Forelimb muscle (tissue), 1 donor: ENCODE measurements at regions not wholly inside any gene's neighbourhood (a gene's known extent, or its start where the extent isn't known, plus 50 kb on each side); places are given as distances from the start of the nearest gene placed in this dataset.

Source experiments
- DNase-seq: peaks from one replicate; pipeline ENCODE4 v3.0.0-alpha.2; 2013; ENCODE audit warnings: low read depth

- DNase-seq, result no peak
These were observed 1262.4 kb upstream of the PCDH20 start for GRCh38 chr13:62678039-62678438.

DNA sequence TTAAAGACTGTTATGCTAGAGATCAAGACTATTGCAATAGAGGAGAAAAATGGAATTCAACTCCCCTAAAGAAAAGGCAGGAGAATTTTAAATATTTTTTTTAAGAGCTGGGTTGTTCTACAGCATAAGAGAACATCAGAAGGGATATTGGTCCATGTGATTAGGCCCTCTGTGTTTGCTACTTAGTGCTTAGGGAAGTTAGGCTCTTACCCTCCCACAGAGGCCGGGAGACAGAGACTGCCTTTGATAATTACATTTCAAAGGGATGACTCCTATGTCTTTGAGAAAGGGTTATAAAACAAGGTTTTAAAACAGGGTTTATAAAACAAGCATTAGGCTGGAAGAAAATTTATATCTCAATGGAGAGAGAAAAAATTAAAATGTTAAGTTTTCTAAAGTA, 1248.1 kb upstream of the PCDH20 start:
- no peak for DNase-seq

DNA sequence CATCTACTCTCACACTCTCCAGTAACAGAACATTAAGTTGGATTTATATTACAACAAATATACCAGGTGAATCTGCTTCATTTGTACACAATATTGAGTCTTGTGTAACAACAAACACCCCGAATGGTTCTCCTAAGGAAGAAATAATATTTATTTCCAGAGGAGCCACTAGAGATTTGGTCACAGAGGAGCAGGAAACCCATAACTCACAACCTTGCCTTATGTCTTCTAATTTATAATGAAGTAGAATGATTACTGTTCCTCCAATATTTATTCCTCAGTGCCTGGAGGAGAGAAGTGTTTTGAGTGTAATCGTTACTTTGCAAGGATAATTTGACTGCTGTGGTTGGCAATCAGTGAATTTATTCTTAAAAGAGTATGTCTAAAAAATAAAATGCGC, 1243.7 kb upstream of the PCDH20 start:
- DNase-seq, result no peak

- DNase-seq, result no peak
These were observed 1237.7 kb upstream of the PCDH20 start for GRCh38 chr13:62653371-62653770.

DNA sequence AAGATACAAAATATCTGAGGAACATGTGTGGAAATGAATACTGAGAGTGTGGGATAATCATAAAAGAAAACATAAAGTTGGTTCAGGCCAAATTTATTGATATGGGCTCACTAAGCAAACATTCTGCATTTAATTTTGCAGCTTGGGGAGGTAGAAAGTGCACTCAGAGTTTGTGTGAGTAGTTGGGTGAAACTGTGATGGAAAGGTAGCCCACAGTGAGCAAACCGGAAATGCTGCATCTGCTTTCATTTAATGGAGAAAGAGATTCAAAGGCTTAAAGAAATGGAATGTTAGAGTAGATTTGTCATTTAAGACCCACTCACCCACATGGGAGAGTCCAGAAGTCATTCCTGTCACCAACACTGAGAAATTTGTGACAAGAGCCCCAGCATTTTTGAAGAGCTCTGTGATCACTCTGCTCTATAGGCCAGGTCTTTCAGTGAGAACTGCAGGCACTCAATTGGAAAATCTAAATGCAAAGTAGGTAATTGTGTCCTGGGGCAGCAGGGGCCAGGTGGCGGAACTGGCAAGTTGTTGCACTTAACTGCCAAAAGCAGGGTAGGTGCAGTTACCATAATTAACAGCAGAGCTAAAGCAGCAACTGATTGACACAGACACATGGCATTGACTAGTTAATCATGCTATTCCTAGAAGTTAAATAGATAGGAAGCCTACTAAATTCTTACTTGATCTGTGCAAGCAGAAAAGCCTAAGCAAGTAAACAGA, 1228.3 kb upstream of the PCDH20 start:
- no peak for DNase-seq

GRCh38 chr13:62643007-62643483, 1227.4 kb upstream of the PCDH20 start:
- no peak for DNase-seq

- DNase-seq, result no peak
These were observed 1219.5 kb upstream of the PCDH20 start for GRCh38 chr13:62635161-62635560.

- no peak for DNase-seq
These were observed 1217.8 kb upstream of the PCDH20 start for GRCh38 chr13:62633448-62633847.

GRCh38 chr13:62631619-62632018, 1216.0 kb upstream of the PCDH20 start:
- DNase-seq, result no peak

- DNase-seq, result no peak
These were observed 1215.5 kb upstream of the PCDH20 start for GRCh38 chr13:62631124-62631523.

DNA sequence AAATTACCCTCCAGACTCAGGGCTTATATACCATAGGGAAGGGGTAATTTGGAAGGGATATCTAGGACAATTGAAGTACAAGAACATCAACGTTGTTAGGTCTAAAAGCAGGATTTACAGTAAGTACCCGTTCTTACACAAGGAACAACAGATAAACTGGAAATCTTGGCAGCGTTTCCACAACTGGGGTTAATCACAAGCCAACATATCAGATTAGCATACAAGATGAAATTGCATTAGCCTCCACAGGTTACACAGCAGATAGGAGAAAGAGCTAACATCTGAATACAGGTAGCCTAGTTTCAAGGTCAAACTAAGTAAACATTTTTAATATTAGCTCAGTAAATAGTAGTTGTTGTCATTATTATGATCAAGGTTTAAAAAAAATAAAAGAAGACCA, 1214.0 kb upstream of the PCDH20 start:
- no peak for DNase-seq

- no peak for DNase-seq
These were observed 1211.6 kb upstream of the PCDH20 start for GRCh38 chr13:62627226-62627625.

GRCh38 chr13:62626771-62627170, 1211.1 kb upstream of the PCDH20 start:
- DNase-seq, result no peak

- no peak for DNase-seq
These were observed 1209.7 kb upstream of the PCDH20 start for GRCh38 chr13:62625214-62625881.

- DNase-seq, result no peak
These were observed 1198.2 kb upstream of the PCDH20 start for GRCh38 chr13:62613819-62614218.

GRCh38 chr13:62611343-62611742, 1195.7 kb upstream of the PCDH20 start:
- DNase-seq, result no peak

- no peak for DNase-seq
These were observed 1183.1 kb upstream of the PCDH20 start for GRCh38 chr13:62598708-62599107.

DNA sequence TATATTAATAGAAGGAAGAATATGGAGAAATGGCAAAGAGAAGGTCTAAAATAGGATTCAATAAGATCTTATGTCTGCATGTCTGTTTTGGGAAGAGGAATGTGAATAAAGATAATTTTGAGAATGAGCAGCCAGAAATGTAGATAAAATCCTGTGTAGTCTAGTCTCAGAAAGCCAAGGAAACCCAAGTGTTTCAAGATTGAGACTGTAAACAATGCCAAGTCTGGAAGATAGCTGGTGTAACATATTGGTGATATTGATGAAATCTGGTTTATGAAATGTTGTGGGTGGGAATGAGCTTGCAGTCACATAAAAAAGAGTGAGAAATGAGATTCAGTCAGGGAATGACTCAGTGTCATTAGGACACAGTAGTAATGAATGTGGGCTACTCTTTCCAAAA, 1180.3 kb upstream of the PCDH20 start:
- no peak for DNase-seq

DNA sequence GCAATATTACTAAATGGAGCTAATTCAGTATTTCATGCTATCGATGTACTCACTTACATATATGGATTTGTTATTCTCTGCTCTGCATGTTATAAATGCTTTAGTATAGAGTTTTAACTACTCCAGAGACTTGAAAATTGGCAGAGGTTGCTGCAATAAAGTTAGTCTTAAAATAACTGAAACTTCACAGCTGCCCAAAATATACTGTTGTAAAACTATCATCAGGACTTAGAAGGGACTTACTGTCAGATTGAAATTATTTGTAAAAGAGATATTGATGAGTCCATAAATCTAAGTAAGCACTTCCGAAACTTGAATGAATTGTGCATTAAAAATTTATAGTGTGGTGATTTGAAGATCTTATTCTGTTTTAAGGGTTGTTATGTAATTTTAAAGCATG, 1178.2 kb upstream of the PCDH20 start:
- no peak for DNase-seq

DNA sequence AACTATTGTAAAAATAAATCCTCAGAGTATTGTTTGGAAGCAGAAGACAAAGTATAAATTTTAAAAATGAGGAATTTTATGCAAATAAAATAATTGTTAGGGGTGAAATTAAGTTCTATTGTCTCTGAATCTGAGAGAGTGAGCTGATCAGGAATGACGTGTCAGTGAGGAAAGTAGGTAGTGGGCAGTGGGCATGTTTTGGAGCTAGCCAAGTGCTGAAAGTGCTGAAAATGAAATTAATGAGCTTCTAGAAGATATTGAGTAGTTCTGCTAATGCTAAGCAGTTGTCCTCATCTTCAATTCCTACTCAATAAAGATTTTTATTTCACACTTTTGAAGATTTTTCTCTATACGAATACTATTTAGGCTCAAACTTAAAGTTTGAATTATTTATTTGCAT, 1167.8 kb upstream of the PCDH20 start:
- no peak for DNase-seq

DNA sequence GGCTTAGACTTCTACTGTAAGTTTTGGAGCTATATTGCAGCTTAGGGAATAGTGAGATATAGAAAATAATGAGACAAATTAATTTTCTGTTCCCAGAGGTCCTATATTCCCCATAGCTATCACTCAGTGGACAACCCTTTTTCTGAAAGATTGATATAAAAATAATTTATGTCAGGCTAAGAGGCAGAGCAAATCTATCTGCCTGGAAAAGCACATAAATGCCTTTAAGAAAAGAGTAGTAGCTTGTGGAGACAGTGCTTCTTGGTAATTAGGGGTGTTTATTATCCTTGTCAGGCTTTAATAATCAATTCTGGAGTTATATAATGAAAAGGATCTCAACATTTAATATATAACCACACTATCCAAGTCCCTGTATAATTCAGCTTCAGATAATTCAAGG, 1162.8 kb upstream of the PCDH20 start:
- no peak for DNase-seq

GRCh38 chr13:62564770-62565169, 1149.1 kb upstream of the PCDH20 start:
- DNase-seq, result no peak

DNA sequence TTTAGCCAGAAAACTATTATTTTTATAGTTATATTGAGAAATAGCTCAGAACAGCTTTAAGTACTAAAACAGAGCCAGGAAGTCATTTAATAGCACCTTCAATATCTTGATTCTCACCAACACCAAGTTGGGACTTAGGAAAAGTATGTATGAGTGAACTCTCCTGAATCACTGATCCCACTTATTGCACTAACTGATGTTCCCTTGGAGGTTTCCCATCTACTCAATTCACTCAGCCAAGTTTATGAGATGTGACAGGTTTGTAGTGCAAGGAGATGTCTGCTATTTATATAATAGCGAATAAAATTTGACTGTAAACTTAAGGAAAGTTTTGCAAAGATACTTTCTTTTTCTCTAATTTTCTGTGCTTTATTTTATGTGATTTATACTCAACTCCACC, 1147.6 kb upstream of the PCDH20 start:
- no peak for DNase-seq

- no peak for DNase-seq
These were observed 1141.3 kb upstream of the PCDH20 start for GRCh38 chr13:62556978-62557377.
